ENCODE measurements at regions not wholly inside any gene's neighbourhood (a gene's known extent, or its start where the extent isn't known, plus 50 kb on each side); places are given as distances from the start of the nearest gene placed in this dataset.

DNA sequence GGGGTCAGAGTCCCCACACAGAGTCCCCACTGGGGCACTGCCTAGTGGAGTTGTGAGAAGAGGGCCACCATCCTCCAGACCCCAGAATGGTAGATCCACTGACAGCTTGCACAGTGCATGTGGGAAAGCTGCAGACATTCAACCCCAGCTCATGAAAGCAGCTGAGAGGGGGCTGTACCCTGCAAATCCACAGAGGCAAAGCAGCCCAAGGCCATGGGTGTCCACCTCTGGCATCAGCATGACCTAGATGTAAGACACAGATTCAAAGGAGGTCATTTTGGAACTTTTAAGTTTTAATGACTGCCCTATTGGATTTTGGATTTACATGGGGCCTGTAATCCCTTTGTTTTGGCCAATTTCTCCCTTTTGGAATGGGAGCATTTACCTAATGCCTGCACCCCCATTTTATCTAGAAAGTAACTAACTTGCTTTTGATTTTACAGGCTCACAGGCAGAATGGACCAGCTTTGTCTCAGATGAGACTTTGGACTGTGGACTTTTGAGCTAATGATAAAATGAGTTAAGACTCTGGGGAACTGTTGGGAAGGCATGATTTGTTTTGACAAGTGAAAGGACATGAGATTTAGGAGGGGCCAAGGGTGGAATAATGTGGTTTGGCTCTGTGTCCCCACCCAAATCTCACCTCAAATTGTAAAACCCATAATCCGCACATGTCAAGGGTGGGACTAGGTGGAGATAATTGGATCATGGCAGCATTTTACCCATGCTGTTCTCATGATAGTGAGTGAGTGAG is 56.3 kb upstream of the ITGA1 start:
- no peak for TF ChIP-seq SRF (IDR thresholded peaks at IDR 0.05; ENCODE audit: low read depth in 2 of 2, low read length in 2 of 2)
- no peak for TF ChIP-seq MYC (IDR thresholded peaks at IDR 0.05; ENCODE audit: insufficient read depth, insufficient read length, insufficient replicate concordance, low read length, severe bottlenecking)
- TF ChIP-seq ETV6 (conservative IDR thresholded peaks at IDR 0.05 in 1 of 2, IDR thresholded peaks at IDR 0.05 in 1 of 2; ENCODE audit: borderline replicate concordance in 1 of 2, low read depth in 1 of 2), result no peak
- no peak for TF ChIP-seq MLLT1 (IDR thresholded peaks at IDR 0.05)
- no peak for TF ChIP-seq POLR2AphosphoS5 (IDR thresholded peaks at IDR 0.05; ENCODE audit: low read length)
- no peak for TF ChIP-seq ATF3 (IDR thresholded peaks at IDR 0.05; ENCODE audit: borderline replicate concordance, extremely low read depth, low read depth, low read length)
- TF ChIP-seq USF2 (IDR thresholded peaks at IDR 0.05; ENCODE audit: borderline replicate concordance, low read depth, low read length), result no peak
- no peak for TF ChIP-seq FOXM1 (IDR thresholded peaks at IDR 0.05; ENCODE audit: low read depth, low read length)
- no peak for TF ChIP-seq DPF2 (IDR thresholded peaks at IDR 0.05)
- no peak for TF ChIP-seq MXI1 (IDR thresholded peaks at IDR 0.05; ENCODE audit: low read depth, low read length)
- no peak for TF ChIP-seq POLR2A (IDR thresholded peaks at IDR 0.05; ENCODE audit: low read depth, low read length)
- no peak for TF ChIP-seq TCF7 (IDR thresholded peaks at IDR 0.05; ENCODE audit: borderline replicate concordance)
